Ovary (tissue), 7 donors: ENCODE measurements at regions not wholly inside any gene's neighbourhood (a gene's known extent, or its start where the extent isn't known, plus 50 kb on each side); places are given as distances from the start of the nearest gene placed in this dataset.

Experiments
- DNase-seq, 5 donors: peaks; one replicate each; pipeline ENCODE4 v3.0.0-alpha.2; 2019 to 2020
- H3K27ac ChIP-seq, 2 donors: fragments of 200-600 bp; one replicate each; pipeline versions ENCODE4 v1.5.1 to v1.8.0; 2019 to 2022
- H3K27me3 ChIP-seq: fragments of 200-600 bp; one replicate; pipeline ENCODE4 v1.8.0; 2022
- H3K36me3 ChIP-seq: fragments of 200-600 bp; sonication (generic); one replicate; pipeline ENCODE4 v1.5.1; 2019
- H3K4me1 ChIP-seq: one replicate; pipeline ENCODE4 v1.8.1; 2013; ENCODE audit warnings: mild to moderate bottlenecking, moderate library complexity; ENCODE audit not compliant: insufficient read depth
- H3K4me3 ChIP-seq: fragments of 200-600 bp; sonication (generic); one replicate; pipeline ENCODE4 v1.5.1; 2017
- H3K9me3 ChIP-seq, 2 donors: fragments of 200-600 bp in 1 of 2; sonication (generic) in 1 of 2; one replicate each; pipeline versions ENCODE4 v1.5.1 to v1.8.1; 2013 to 2019; ENCODE audit warnings: mild to moderate bottlenecking in 1 of 2, moderate library complexity in 1 of 2
- CTCF ChIP-seq, 3 donors: fragments of 450-650 bp in 2 of 3; fragments of 200-600 bp in 1 of 3; IDR thresholded peaks; one replicate each; pipeline versions ENCODE4 v1.5.1 to v1.8.0; 2016 to 2022; ENCODE audit warnings: antibody characterized with exemption in 3 of 3, mild to moderate bottlenecking in 1 of 3
- EP300 ChIP-seq: sonication (generic); formaldehyde crosslinking; IDR thresholded peaks from one replicate; pipeline ENCODE4 v1.6.1; 2017; ENCODE audit warnings: antibody characterized with exemption
- POLR2A ChIP-seq: fragments of 450-650 bp; IDR thresholded peaks from one replicate; pipeline ENCODE4 v1.6.1; 2017; ENCODE audit warnings: antibody characterized with exemption, mild to moderate bottlenecking, moderate library complexity
- WGBS, 3 donors: extraction: QIAGEN DNeasy Blood & Tissue Kit in 1 of 3; methylation state at CpG; one replicate each; pipeline versions ENCODE4 v1.1.5 to v1.1.7; 2013 to 2017; 5-methylcytosine and 5-hydroxymethylcytosine counted together
- intact Hi-C, 4 donors: fragments of 100-400 bp; cut with DNase I; formaldehyde crosslinking; loops; one replicate each; pipeline versions ENCODE4 v1.11.0 to v1.15.1; 2022 to 2023
- donor health status: DM: no; HTN: no; CAD: no; lungs with moderate emphysema.
- donor health status: DM: no; HTN: no; CAD: no.
- donor health status: Bipolar disorder and iron deficiency.
- donor health status: DM: no; HTN: no; CAD: no.
- donor health status: DM: yes; HTN: yes; CAD: no.

DNA sequence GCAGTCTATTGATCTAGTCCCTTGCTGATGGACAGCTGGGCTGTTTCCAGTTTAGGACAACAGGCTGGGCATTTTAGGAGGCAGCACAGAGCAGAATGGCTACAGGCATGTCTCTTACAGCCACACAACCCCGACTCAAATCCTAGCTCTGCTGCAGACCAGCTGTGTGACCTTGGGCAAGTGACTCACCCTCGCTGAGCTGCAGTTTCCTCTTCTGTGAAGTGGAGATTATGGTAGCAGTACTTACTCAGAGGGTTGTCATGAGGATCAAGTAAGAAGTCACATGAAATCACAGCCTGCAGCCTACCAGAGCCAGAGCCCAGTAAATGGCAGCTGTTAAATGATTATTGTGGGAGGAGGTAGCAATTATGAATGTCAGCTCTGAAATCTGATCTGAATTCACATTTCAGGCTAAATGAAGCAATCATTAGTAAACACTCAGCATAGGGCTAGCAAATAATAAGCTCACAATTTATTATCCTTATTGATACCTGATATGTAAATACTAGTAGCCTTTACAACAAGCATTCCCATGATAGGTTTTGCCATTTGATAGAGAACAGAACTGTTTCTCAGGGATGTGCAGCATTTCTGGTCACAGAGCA, 58.9 kb downstream of the MYEOV start:
- intact Hi-C loops, result no loop called here
- no peak overlapping the region for H3K4me3 ChIP-seq
- no peak for DNase-seq
- no peak for TF ChIP-seq EP300
- no peak for TF ChIP-seq POLR2A
- TF ChIP-seq CTCF (IDR thresholded peaks at IDR 0.05), result no peak
- H3K4me1 ChIP-seq, result no peaks in the 10 kb centered on the region
- H3K27ac ChIP-seq, result no peak overlapping the region
- H3K9me3 ChIP-seq, result no peaks in the 10 kb centered on the region
- WGBS, 3 donors, result 2 to 8% (median 3%) methylated on average over 2 of the region's 2 CpGs
- no peaks in the 10 kb centered on the region for H3K27me3 ChIP-seq
- no peaks in the 10 kb centered on the region for H3K36me3 ChIP-seq

- no peak overlapping the region for H3K27ac ChIP-seq
- no peaks in the 10 kb centered on the region for H3K4me1 ChIP-seq
- no peak for TF ChIP-seq EP300
- no peak for TF ChIP-seq POLR2A
- TF ChIP-seq CTCF (IDR thresholded peaks at IDR 0.05), result no peak
- intact Hi-C loops, result no loop called here
- DNase-seq, result no peak
- 76 to 78% (median 76%) methylated on average over 20 of the region's 20 CpGs for WGBS, 3 donors
- H3K27me3 ChIP-seq, result no peaks in the 10 kb centered on the region
- no peak overlapping the region for H3K4me3 ChIP-seq
- no peaks in the 10 kb centered on the region for H3K9me3 ChIP-seq
- no peaks in the 10 kb centered on the region for H3K36me3 ChIP-seq
Observed at GRCh38 chr11:69353696-69354544, 60.0 kb downstream of the MYEOV start.

GRCh38 chr11:69354545-69354897, 60.6 kb downstream of the MYEOV start:
- H3K27me3 ChIP-seq, result no peaks in the 10 kb centered on the region
- no peak for DNase-seq
- H3K27ac ChIP-seq, result no peak overlapping the region
- H3K36me3 ChIP-seq, result no peaks in the 10 kb centered on the region
- H3K4me1 ChIP-seq, result no peaks in the 10 kb centered on the region
- intact Hi-C loops, result no loop called here
- no peak for TF ChIP-seq CTCF (IDR thresholded peaks at IDR 0.05)
- no peak for TF ChIP-seq EP300
- no peak for TF ChIP-seq POLR2A
- H3K9me3 ChIP-seq, result no peaks in the 10 kb centered on the region
- 95 to 98% (median 97%) methylated on average over 2 of the region's 2 CpGs for WGBS, 3 donors
- H3K4me3 ChIP-seq, result no peak overlapping the region

DNA sequence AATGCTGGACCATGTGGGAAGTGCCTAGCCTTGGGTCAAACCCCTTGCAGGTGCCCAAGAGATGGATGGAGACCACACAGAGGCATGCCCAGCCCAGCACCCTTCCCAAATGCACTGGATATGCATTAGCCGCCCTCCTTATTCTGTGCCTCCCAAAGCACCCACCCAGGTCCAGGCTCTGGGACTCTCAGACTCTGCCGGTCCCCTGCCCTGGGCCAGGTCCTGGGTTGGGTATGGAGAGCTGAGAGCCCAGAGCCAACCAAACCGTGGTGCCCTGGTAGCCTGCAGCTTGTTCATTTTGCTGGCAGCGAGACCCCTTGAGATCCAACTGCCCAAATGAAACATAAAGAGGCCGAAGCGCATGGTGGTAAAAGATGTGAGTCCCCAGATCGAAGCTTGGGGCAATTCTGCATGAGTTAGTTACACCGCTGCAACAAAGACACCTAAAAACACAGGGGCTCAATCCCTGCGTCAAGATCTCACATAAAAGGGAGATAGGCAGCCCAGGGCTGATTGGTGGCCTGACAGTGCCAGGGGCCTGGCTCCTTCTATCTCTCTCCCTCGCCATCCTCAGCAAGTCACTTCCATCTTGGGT, 61.5 kb downstream of the MYEOV start:
- no peak for DNase-seq
- Histone ChIP-seq H3K36me3 (no peaks in the 10 kb centered on the region), H3K4me1 (no peaks in the 10 kb centered on the region), H3K9me3 (no peaks in the 10 kb centered on the region), H3K4me3 (no peak overlapping the region), H3K27ac (no peak overlapping the region), H3K27me3 (no peaks in the 10 kb centered on the region)
- intact Hi-C loops, result no loop called here
- WGBS, 3 donors, result 85 to 90% (median 88%) methylated on average over 10 of the region's 10 CpGs
- TF ChIP-seq EP300, result no peak
- no peak for TF ChIP-seq POLR2A
- no peak for TF ChIP-seq CTCF (IDR thresholded peaks at IDR 0.05)
